Lung (tissue), 11 donors: ENCODE measurements at regions not wholly inside any gene's neighbourhood (a gene's known extent, or its start where the extent isn't known, plus 50 kb on each side); places are given as distances from the start of the nearest gene placed in this dataset.
"Not testable (repeated sequence)": the region's sequence is repeated elsewhere in the genome, so short reads cannot be mapped to it uniquely, and the experiment has no call there.

Experiments used
- ATAC-seq: fragments of 200-7000 bp; cut with Tn5 transposase; one replicate; pipeline ENCODE4 v1.9.1; 2020; ENCODE audit warnings: moderate number of reproducible peaks; ENCODE audit not compliant: insufficient read depth, low FRiP score
- DNase-seq, 3 donors: peaks; one replicate each; pipeline ENCODE4 v3.0.0-alpha.2; 2013 to 2017
- H3K27ac ChIP-seq, 2 donors: one replicate each; pipeline ENCODE4 v1.5.1; 2013; ENCODE audit warnings: mild to moderate bottlenecking in 2 of 2, moderate library complexity in 2 of 2, control low read depth in 1 of 2, inconsistent platforms in 1 of 2, low read depth in 1 of 2, low read length in 1 of 2
- H3K27me3 ChIP-seq, 3 donors: one replicate each; pipeline ENCODE4 v1.5.1; 2013; ENCODE audit warnings: low read length in 2 of 3; ENCODE audit not compliant: control insufficient read depth in 3 of 3, insufficient read depth in 3 of 3
- H3K36me3 ChIP-seq, 4 donors: one replicate each; pipeline ENCODE4 v1.5.1; 2013; ENCODE audit warnings: low read length in 4 of 4, mild to moderate bottlenecking in 1 of 4, moderate library complexity in 1 of 4; ENCODE audit not compliant: control insufficient read depth in 4 of 4, insufficient read depth in 4 of 4
- H3K4me1 ChIP-seq, 5 donors: one replicate each; pipeline ENCODE4 v1.5.1; 2013; ENCODE audit warnings: low read length in 5 of 5, mild to moderate bottlenecking in 2 of 5, moderate library complexity in 1 of 5; ENCODE audit not compliant: control insufficient read depth in 5 of 5, insufficient read depth in 5 of 5
- H3K4me3 ChIP-seq: one replicate; pipeline ENCODE4 v1.5.1; 2013; ENCODE audit warnings: mild to moderate bottlenecking, control low read depth, moderate library complexity
- H3K9ac ChIP-seq, 2 donors: one replicate each; pipeline ENCODE4 v1.5.1; 2013; ENCODE audit warnings: low read length in 2 of 2, control low read depth in 1 of 2; ENCODE audit not compliant: insufficient read depth in 1 of 2
- H3K9me3 ChIP-seq, 4 donors: one replicate each; pipeline ENCODE4 v1.5.1; 2013; ENCODE audit warnings: low read length in 3 of 4, mild to moderate bottlenecking in 1 of 4, moderate library complexity in 1 of 4; ENCODE audit not compliant: control insufficient read depth in 4 of 4, insufficient read depth in 3 of 4
- CTCF ChIP-seq: IDR thresholded peaks from 2 replicates; pipeline ENCODE4 v1.5.1; 2012; ENCODE audit warnings: mild to moderate bottlenecking; ENCODE audit errors: control extremely low read depth, extremely low read depth
- WGBS, 2 donors: extraction: QIAGEN DNeasy Blood & Tissue Kit; methylation state at CpG; one replicate each; pipeline ENCODE4 v1.1.7; 2013; 5-methylcytosine and 5-hydroxymethylcytosine counted together
- donor health status: control.
- donor health status: control.
- donor health status: Bipolar disorder and iron deficiency.
- donor health status: healthy.
- donor health status: DM: yes; HTN: yes; CAD: no.

- no peaks in the 10 kb centered on the region for H3K36me3 ChIP-seq
- TF ChIP-seq CTCF: no peak
- H3K27ac ChIP-seq: no peak overlapping the region
- peaks cover 0 to 8% (median 6%) of the 10 kb centered on the region in 5 donors for H3K4me1 ChIP-seq
- no peaks in the 10 kb centered on the region for H3K27me3 ChIP-seq
- WGBS, 2 donors: 84 to 94% methylated on average over 8 of the region's 8 CpGs
- ATAC-seq: no peak
- no peaks in the 10 kb centered on the region for H3K9me3 ChIP-seq
- H3K4me3 ChIP-seq: no peak overlapping the region
- H3K9ac ChIP-seq: no peak overlapping the region
- no peak for DNase-seq
Observed at GRCh38 chr5:17054911-17055310, 118.8 kb upstream of the MYO10 start.

- H3K9me3 ChIP-seq: no peaks in the 10 kb centered on the region
- 68 to 83% methylated on average over 7 of the region's 7 CpGs for WGBS, 2 donors
- H3K27me3 ChIP-seq: no peaks in the 10 kb centered on the region
- H3K9ac ChIP-seq: no peak overlapping the region
- no peak for ATAC-seq
- H3K4me3 ChIP-seq: no peak overlapping the region
- H3K4me1 ChIP-seq: peaks cover 0 to 8% (median 3%) of the 10 kb centered on the region in 5 donors
- H3K36me3 ChIP-seq: no peaks in the 10 kb centered on the region
- peak overlapping the region in 1 of 2 donors; percentile 7 for H3K27ac ChIP-seq
- peak in 1 of 3 donors; percentile 24 for DNase-seq
- no peak for TF ChIP-seq CTCF
Observed at GRCh38 chr5:17056141-17056631, 120.1 kb upstream of the MYO10 start.

GRCh38 chr5:17058438-17058837, 122.3 kb upstream of the MYO10 start:
- 75 to 85% methylated on average over 7 of the region's 7 CpGs for WGBS, 2 donors
- DNase-seq: no peak
- H3K27ac ChIP-seq: no peak overlapping the region
- H3K9ac ChIP-seq: no peak overlapping the region
- no peaks in the 10 kb centered on the region for H3K9me3 ChIP-seq
- H3K4me3 ChIP-seq: no peak overlapping the region
- no peaks in the 10 kb centered on the region for H3K36me3 ChIP-seq
- H3K27me3 ChIP-seq: no peaks in the 10 kb centered on the region
- TF ChIP-seq CTCF: no peak
- peaks cover 0 to 8% (median 3%) of the 10 kb centered on the region in 5 donors for H3K4me1 ChIP-seq
- no peak for ATAC-seq

GRCh38 chr5:17061973-17062470, 125.9 kb upstream of the MYO10 start:
- DNase-seq (no peak), ATAC-seq (no peak)
- no peaks in the 10 kb centered on the region for H3K27me3 ChIP-seq
- H3K36me3 ChIP-seq: no peaks in the 10 kb centered on the region
- no peak overlapping the region for H3K9ac ChIP-seq
- no peak for TF ChIP-seq CTCF
- WGBS, 2 donors: 90 to 93% methylated on average over 32 to 33 of the region's 33 CpGs
- H3K4me1 ChIP-seq: peaks cover 0 to 23% (median 7%) of the 10 kb centered on the region in 5 donors
- H3K27ac ChIP-seq: no peak overlapping the region
- no peak overlapping the region for H3K4me3 ChIP-seq
- no peaks in the 10 kb centered on the region for H3K9me3 ChIP-seq

GRCh38 chr5:17062741-17063140, 126.7 kb upstream of the MYO10 start:
- not testable (repeated sequence) for ATAC-seq, H3K4me3 ChIP-seq, DNase-seq, H3K9ac ChIP-seq, H3K27ac ChIP-seq, H3K9me3 ChIP-seq, H3K27me3 ChIP-seq, H3K36me3 ChIP-seq
- peaks cover 0 to 16% (median 7%) of the 10 kb centered on the region in 5 donors for H3K4me1 ChIP-seq
- WGBS, 2 donors: 97 to 98% methylated on average over 4 of the region's 4 CpGs
